GM12873 (cell line): ENCODE measurements at regions not wholly inside any gene's neighbourhood (a gene's known extent, or its start where the extent isn't known, plus 50 kb on each side); places are given as distances from the start of the nearest gene placed in this dataset.

Experiments used
- CTCF ChIP-seq: IDR thresholded peaks from 2 replicates; pipeline ENCODE4 v1.5.1; 2012; ENCODE audit warnings: low read depth, mild to moderate bottlenecking, moderate library complexity, low read length, control low read depth; ENCODE audit not compliant: insufficient read depth; ENCODE audit errors: missing control alignments

GRCh38 chr15:70267879-70268278 lies 170.2 kb upstream of the TLE3 start:
- TF ChIP-seq CTCF, result no peak

- TF ChIP-seq CTCF, result no peak
Measured at GRCh38 chr15:70267306-70267705, 169.6 kb upstream of the TLE3 start.

- no peak for TF ChIP-seq CTCF
Measured at GRCh38 chr15:70266412-70267121, 168.8 kb upstream of the TLE3 start.

- TF ChIP-seq CTCF, result no peak
Measured at GRCh38 chr15:70265986-70266385, 168.3 kb upstream of the TLE3 start.

GRCh38 chr15:70265466-70265978 lies 167.8 kb upstream of the TLE3 start:
- TF ChIP-seq CTCF, result peak; percentile 36

GRCh38 chr15:70264738-70265465 lies 167.2 kb upstream of the TLE3 start:
- TF ChIP-seq CTCF, result no peak

- no peak for TF ChIP-seq CTCF
Measured at GRCh38 chr15:70264014-70264582, 166.4 kb upstream of the TLE3 start.
